HCT116 (cell line): ENCODE measurements at regions not wholly inside any gene's neighbourhood (a gene's known extent, or its start where the extent isn't known, plus 50 kb on each side); places are given as distances from the start of the nearest gene placed in this dataset.

Experiments
- ATAC-seq: fragments of 200-7000 bp; cut with Tn5 transposase; 2 replicates; pipeline ENCODE4 v1.9.1; 2020; ENCODE audit warnings: mild to moderate bottlenecking, moderate library complexity
- BruUV-seq: library from RNA; stranded (reverse); fragments of 400-500 nt; replicated peaks from 2 replicates; lab custom pipeline; 2021; lab: Mats Ljungman, UMichigan
- CTCF ChIA-PET: fragments of 300-600 bp; sonication (Branson Sonifier 250); formaldehyde crosslinking; loops from one replicate; lab custom pipeline; 2021; ENCODE audit warnings: antibody characterized with exemption; lab: Charles Lee
- POLR2A ChIA-PET: fragments of 300-600, 350-600 bp; sonication (Branson Sonifier 250); formaldehyde crosslinking; loops from one replicate; lab custom pipeline; 2021; ENCODE audit warnings: antibody characterized with exemption; lab: Charles Lee
- RAD21 ChIA-PET, 2 experiments: fragments of 300-600 bp; sonication (Branson Sonifier 250); formaldehyde crosslinking; loops; one replicate each; lab custom pipeline; 2023; ENCODE audit warnings: low total read pairs in 2 of 2; ENCODE audit not compliant: uncharacterized antibody in 2 of 2, unreplicated experiment in 2 of 2, low non-redundant PET in 1 of 2; lab: Charles Lee
- DNase-seq: peaks from one replicate; pipeline ENCODE4 v3.0.0-alpha.2; 2010; ENCODE audit warnings: low read depth, low spot score
- H2AFZ ChIP-seq: fragments of 200-600 bp; shearing (Covaris generic), sonication (generic); 2 replicates; pipeline ENCODE4 v1.6.1; 2017; ENCODE audit warnings: low read depth, mixed run types, mixed read lengths, antibody characterized with exemption, low read length; ENCODE audit not compliant: poor library complexity, severe bottlenecking
- H3K27ac ChIP-seq: 2 replicates; pipeline ENCODE4 v1.5.1; 2012; ENCODE audit warnings: low read depth, low read length
- H3K27me3 ChIP-seq: fragments of 200-600 bp; sonication (generic); 2 replicates; pipeline ENCODE4 v1.6.1; 2016; ENCODE audit warnings: mixed run types, low read length, mixed read lengths; ENCODE audit not compliant: insufficient read depth
- H3K36me3 ChIP-seq, 2 experiments: fragments of 200-500 bp in 1 of 2; fragments of 200-600 bp in 1 of 2; sonication (Bioruptor generic) in 1 of 2; sonication (generic) in 1 of 2; 2 replicates each; pipeline versions ENCODE4 v1.5.1 to v1.6.1; 2014 to 2016; ENCODE audit warnings: low read length in 2 of 2, inconsistent platforms in 1 of 2, mixed read lengths in 1 of 2, mixed run types in 1 of 2; ENCODE audit not compliant: insufficient read depth in 2 of 2, control insufficient read depth in 1 of 2
- H3K4me1 ChIP-seq, 2 experiments: fragments of 200-600 bp in 1 of 2; sonication (generic) in 1 of 2; 2 replicates each; pipeline versions ENCODE4 v1.5.1 to v1.6.1; 2012 to 2017; ENCODE audit warnings: low read length in 2 of 2, inconsistent platforms in 1 of 2, mild to moderate bottlenecking in 1 of 2, mixed read lengths in 1 of 2, mixed run types in 1 of 2, moderate library complexity in 1 of 2; ENCODE audit not compliant: insufficient read depth in 2 of 2, control insufficient read depth in 1 of 2
- H3K4me2 ChIP-seq: fragments of 200-600 bp; sonication (generic); 2 replicates; pipeline ENCODE4 v1.6.1; 2017; ENCODE audit warnings: mixed run types, low read length, mixed read lengths
- H3K4me3 ChIP-seq, 2 experiments: fragments of 200-600 bp in 1 of 2; sonication (generic) in 1 of 2; replicated peaks in 1 of 2; 2 replicates each; pipeline ENCODE4 v1.5.1; 2011 to 2016; ENCODE audit warnings: low read length in 2 of 2, control low read depth in 1 of 2, low read depth in 1 of 2, mild to moderate bottlenecking in 1 of 2, mixed read lengths in 1 of 2, mixed run types in 1 of 2
- H3K79me2 ChIP-seq: fragments of 200-600 bp; sonication (generic); 2 replicates; pipeline ENCODE4 v1.6.1; 2017; ENCODE audit warnings: mild to moderate bottlenecking, mixed run types, low read length, moderate library complexity, mixed read lengths; ENCODE audit not compliant: insufficient read depth
- H3K9ac ChIP-seq: fragments of 200-600 bp; sonication (generic); 2 replicates; pipeline ENCODE4 v1.6.1; 2016; ENCODE audit warnings: low read length, mixed read lengths
- H3K9me2 ChIP-seq: fragments of 200-600 bp; sonication (generic), shearing (Covaris generic); 2 replicates; pipeline ENCODE4 v1.6.1; 2017; ENCODE audit warnings: mixed run types, mild to moderate bottlenecking, moderate library complexity; ENCODE audit not compliant: insufficient read depth
- H3K9me3 ChIP-seq, 2 experiments: fragments of 200-500 bp in 1 of 2; fragments of 200-600 bp in 1 of 2; sonication (Bioruptor generic) in 1 of 2; sonication (generic) in 1 of 2; 2 replicates each; pipeline ENCODE4 v1.6.1; 2014 to 2017; ENCODE audit warnings: low read length in 2 of 2, mixed read lengths in 2 of 2, inconsistent platforms in 1 of 2, low read depth in 1 of 2, mild to moderate bottlenecking in 1 of 2, mixed run types in 1 of 2, moderate library complexity in 1 of 2; ENCODE audit not compliant: control insufficient read depth in 1 of 2, insufficient read depth in 1 of 2
- H4K20me1 ChIP-seq: fragments of 200-600 bp; sonication (generic), shearing (Covaris generic); 2 replicates; pipeline ENCODE4 v1.6.1; 2017; ENCODE audit warnings: mixed run types, mild to moderate bottlenecking, moderate library complexity; ENCODE audit not compliant: insufficient read depth
- CBX3 ChIP-seq: IDR thresholded peaks from 2 replicates; pipeline ENCODE4 v1.6.1; 2012; ENCODE audit warnings: low read depth
- CEBPB ChIP-seq: IDR thresholded peaks from 2 replicates; pipeline ENCODE4 v1.6.1; 2012; ENCODE audit warnings: low read depth
- EGR1 ChIP-seq: IDR thresholded peaks from 2 replicates; pipeline ENCODE4 v1.6.1; 2012; ENCODE audit warnings: low read depth
- ELF1 ChIP-seq: IDR thresholded peaks from 2 replicates; pipeline ENCODE4 v1.6.1; 2012; ENCODE audit warnings: low read depth, borderline replicate concordance
- JUND ChIP-seq: IDR thresholded peaks from 2 replicates; pipeline ENCODE4 v1.6.1; 2012
- POLR2AphosphoS5 ChIP-seq: IDR thresholded peaks from 2 replicates; pipeline ENCODE4 v1.6.1; 2011; ENCODE audit warnings: mild to moderate bottlenecking, low read depth, low read length, moderate library complexity
- RAD21 ChIP-seq: IDR thresholded peaks from 2 replicates; pipeline ENCODE4 v1.6.1; 2012; ENCODE audit warnings: low read depth, mild to moderate bottlenecking
- REST ChIP-seq: IDR thresholded peaks from 2 replicates; pipeline ENCODE4 v1.6.1; 2012; ENCODE audit warnings: low read depth
- SIN3A ChIP-seq: IDR thresholded peaks from 2 replicates; pipeline ENCODE4 v1.6.1; 2012; ENCODE audit warnings: low read depth
- YY1 ChIP-seq: IDR thresholded peaks from 2 replicates; pipeline ENCODE4 v1.6.1; 2011; ENCODE audit warnings: low read length, low read depth, moderate library complexity, mild to moderate bottlenecking; ENCODE audit not compliant: insufficient replicate concordance; ENCODE audit errors: extremely low read depth
- ZFX ChIP-seq: fragments of 450-650 bp; IDR thresholded peaks from 2 replicates; pipeline ENCODE4 v1.6.1; 2017
- ZNF274 ChIP-seq: fragments of 200-500 bp; sonication (Bioruptor generic); IDR thresholded peaks from 2 replicates; pipeline ENCODE4 v1.6.1; 2014; ENCODE audit warnings: mild to moderate bottlenecking, low read depth, low read length, inconsistent platforms
- intact Hi-C: fragments of 100-400 bp; cut with micrococcal nuclease; formaldehyde crosslinking; loops from 2 replicates; pipeline ENCODE4 v1.10.0; 2022
- TF ChIP-seq, protein P1 (sequence below): IDR thresholded peaks from 2 replicates; pipeline ENCODE4 v1.6.1; 2012
- TF ChIP-seq, protein P2 (sequence below): IDR thresholded peaks from 2 replicates; pipeline ENCODE4 v1.6.1; 2012

DNA sequence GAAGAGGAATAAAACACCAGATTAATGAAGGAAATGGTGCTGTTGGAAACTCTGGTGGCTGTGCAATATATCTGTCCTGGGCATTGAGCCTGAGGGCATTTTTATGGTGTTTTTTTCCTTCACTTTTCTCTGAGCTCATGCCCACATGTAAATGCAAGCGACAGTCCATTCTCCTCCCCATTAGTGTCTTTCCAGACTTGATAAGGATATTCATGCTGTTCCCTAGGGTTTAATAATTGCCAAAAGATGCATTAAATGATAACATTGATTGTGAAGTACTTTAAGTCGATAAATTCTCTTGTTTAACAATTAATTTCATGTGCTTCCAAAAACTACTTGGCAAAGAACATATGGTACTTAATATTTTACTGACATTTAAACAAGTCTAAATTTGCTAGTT is 384.7 kb downstream of the MDFIC start:
- RAD21 ChIA-PET = no interaction called here
- Histone ChIP-seq H3K4me3 (no peak overlapping the region), H2AFZ (no peak overlapping the region), H4K20me1 (no peaks in the 10 kb centered on the region), H3K4me1 (no peaks in the 10 kb centered on the region), H3K79me2 (no peaks in the 10 kb centered on the region), H3K27ac (no peak overlapping the region), H3K9me2 (no peaks in the 10 kb centered on the region), H3K4me2 (no peak overlapping the region), H3K27me3 (no peaks in the 10 kb centered on the region), H3K9ac (no peak overlapping the region), H3K36me3 (no peaks in the 10 kb centered on the region), H3K9me3 (no peaks in the 10 kb centered on the region)
- intact Hi-C loops = no loop called here
- POLR2A ChIA-PET = no interaction called here
- DNase-seq (no peak), ATAC-seq (no peak)
- BruUV-seq = no TSS peak
- TF ChIP-seq CBX3 = no peak
- CTCF ChIA-PET = no interaction called here

DNA sequence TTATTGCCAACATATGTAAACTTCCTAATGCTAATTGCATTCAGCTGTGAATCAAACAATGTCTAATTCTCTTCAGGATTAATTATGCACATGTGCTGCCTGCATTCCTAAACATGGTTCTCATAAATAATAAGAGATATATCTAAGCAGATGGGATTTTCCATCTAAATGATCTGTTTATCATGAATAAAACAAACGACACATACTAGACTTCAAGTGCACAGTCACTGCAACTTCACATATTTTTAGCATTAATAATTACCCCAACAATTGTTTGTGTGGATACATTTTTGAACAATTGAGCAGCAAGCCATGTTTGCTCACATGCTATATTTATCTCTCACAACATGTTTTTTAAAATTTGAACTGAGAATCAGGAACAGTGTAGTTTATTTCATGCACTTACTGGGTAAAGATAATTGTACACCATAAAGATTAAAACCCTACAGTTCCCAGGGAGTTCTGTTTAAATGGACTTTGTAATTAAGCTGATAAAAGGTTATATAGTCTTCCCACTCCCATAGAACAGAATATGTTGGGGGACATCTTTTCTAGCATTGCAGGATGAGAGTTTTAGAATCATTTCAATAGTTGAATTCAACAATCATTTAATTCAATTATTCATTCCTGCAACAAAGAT is 378.5 kb downstream of the MDFIC start:
- CTCF ChIA-PET = no interaction called here

More for the DNA sequence above, 378.5 kb downstream of the MDFIC start:
- H4K20me1 ChIP-seq = no peaks in the 10 kb centered on the region
- H3K4me3 ChIP-seq = no peak overlapping the region
- H3K27ac ChIP-seq = no peak overlapping the region
- ATAC-seq (no peak), DNase-seq (no peak)
- no peak overlapping the region for H2AFZ ChIP-seq
- intact Hi-C loops = no loop called here
- ChIA-PET RAD21 (no interaction called here), POLR2A (no interaction called here)
- H3K36me3 ChIP-seq = no peaks in the 10 kb centered on the region
- H3K4me1 ChIP-seq = peaks cover 0 to 6% of the 10 kb centered on the region in 2 experiments; a peak in 2 of 4 replicates
- no peak overlapping the region for H3K4me2 ChIP-seq
- H3K79me2 ChIP-seq = no peaks in the 10 kb centered on the region
- no peak overlapping the region for H3K9ac ChIP-seq
- H3K9me3 ChIP-seq = no peaks in the 10 kb centered on the region
- no TSS peak for BruUV-seq
- H3K9me2 ChIP-seq = no peaks in the 10 kb centered on the region
- TF ChIP-seq RAD21 (no peak), REST (no peak), SIN3A (no peak), ZFX (no peak), EGR1 (no peak), ELF1 (no peak), ZNF274 (no peak), POLR2AphosphoS5 (no peak), CBX3 (no peak), JUND (no peak), CEBPB (no peak), YY1 (no peak)
- TF ChIP-seq, protein P1, sequence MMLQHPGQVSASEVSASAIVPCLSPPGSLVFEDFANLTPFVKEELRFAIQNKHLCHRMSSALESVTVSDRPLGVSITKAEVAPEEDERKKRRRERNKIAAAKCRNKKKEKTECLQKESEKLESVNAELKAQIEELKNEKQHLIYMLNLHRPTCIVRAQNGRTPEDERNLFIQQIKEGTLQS = no peak
- TF ChIP-seq, protein P2, sequence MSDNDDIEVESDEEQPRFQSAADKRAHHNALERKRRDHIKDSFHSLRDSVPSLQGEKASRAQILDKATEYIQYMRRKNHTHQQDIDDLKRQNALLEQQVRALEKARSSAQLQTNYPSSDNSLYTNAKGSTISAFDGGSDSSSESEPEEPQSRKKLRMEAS = no peak
- H3K27me3 ChIP-seq = no peaks in the 10 kb centered on the region
